Globus pallidus (tissue), 1 donor: ENCODE measurements at regions not wholly inside any gene's neighbourhood (a gene's known extent, or its start where the extent isn't known, plus 50 kb on each side); places are given as distances from the start of the nearest gene placed in this dataset.

Experiments
- DNase-seq: peaks from one replicate; pipeline ENCODE4 v3.0.0-alpha.2; 2015; ENCODE audit warnings: low spot score

- no peak for DNase-seq
These were observed 681.2 kb downstream of the SQOR start for GRCh38 chr15:46316024-46316423.

GRCh38 chr15:46317029-46317428, 682.2 kb downstream of the SQOR start:
- no peak for DNase-seq

- no peak for DNase-seq
These were observed 687.9 kb downstream of the SQOR start for GRCh38 chr15:46322753-46323152.

GRCh38 chr15:46326173-46326572, 691.3 kb downstream of the SQOR start:
- no peak for DNase-seq

GRCh38 chr15:46328821-46329220, 694.0 kb downstream of the SQOR start:
- DNase-seq: no peak

- no peak for DNase-seq
These were observed 695.0 kb downstream of the SQOR start for GRCh38 chr15:46329876-46330275.

GRCh38 chr15:46331546-46331945, 696.7 kb downstream of the SQOR start:
- no peak for DNase-seq

GRCh38 chr15:46343196-46343935, 708.5 kb downstream of the SQOR start:
- DNase-seq: peak; percentile 14

- DNase-seq: no peak
These were observed 709.4 kb downstream of the SQOR start for GRCh38 chr15:46344115-46344724.

- no peak for DNase-seq
These were observed 710.1 kb downstream of the SQOR start for GRCh38 chr15:46344915-46345314.

- no peak for DNase-seq
These were observed 719.6 kb downstream of the SQOR start for GRCh38 chr15:46354443-46354842.

- DNase-seq: no peak
These were observed 730.7 kb downstream of the SQOR start for GRCh38 chr15:46365572-46365971.

- DNase-seq: no peak
These were observed 731.7 kb downstream of the SQOR start for GRCh38 chr15:46366360-46367007.

GRCh38 chr15:46383978-46384377, 749.1 kb downstream of the SQOR start:
- DNase-seq: no peak

- DNase-seq: no peak
These were observed 751.5 kb downstream of the SQOR start for GRCh38 chr15:46386356-46386755.

- DNase-seq: no peak
These were observed 754.9 kb downstream of the SQOR start for GRCh38 chr15:46389739-46390138.

GRCh38 chr15:46394463-46394862, 759.6 kb downstream of the SQOR start:
- DNase-seq: no peak

- peak; percentile 28 for DNase-seq
These were observed 773.5 kb downstream of the SQOR start for GRCh38 chr15:46408312-46408711.

- peak; percentile 54 for DNase-seq
These were observed 775.0 kb downstream of the SQOR start for GRCh38 chr15:46409841-46410301.

GRCh38 chr15:46410705-46411104, 775.9 kb downstream of the SQOR start:
- no peak for DNase-seq

GRCh38 chr15:46411900-46412299, 777.1 kb downstream of the SQOR start:
- no peak for DNase-seq

- DNase-seq: no peak
These were observed 779.0 kb downstream of the SQOR start for GRCh38 chr15:46413799-46414198.

- DNase-seq: no peak
These were observed 781.7 kb downstream of the SQOR start for GRCh38 chr15:46416544-46416943.
